MM.1S (cell line): ENCODE measurements at regions not wholly inside any gene's neighbourhood (a gene's known extent, or its start where the extent isn't known, plus 50 kb on each side); places are given as distances from the start of the nearest gene placed in this dataset.

Experiments
- EZH2 ChIP-seq: fragments of 300-600 bp; sonication (generic); optimal IDR thresholded peaks from 2 replicates; pipeline ENCODE3; 2017; ENCODE audit warnings: low read depth, mild to moderate bottlenecking, antibody characterized with exemption, low read length, mixed read lengths
- TF ChIP-seq, protein P1 (sequence below): fragments of 300-600 bp; sonication (generic); IDR thresholded peaks from 2 replicates; pipeline ENCODE4 v1.5.1; 2016; ENCODE audit warnings: antibody characterized with exemption, low read length, mixed read lengths

DNA sequence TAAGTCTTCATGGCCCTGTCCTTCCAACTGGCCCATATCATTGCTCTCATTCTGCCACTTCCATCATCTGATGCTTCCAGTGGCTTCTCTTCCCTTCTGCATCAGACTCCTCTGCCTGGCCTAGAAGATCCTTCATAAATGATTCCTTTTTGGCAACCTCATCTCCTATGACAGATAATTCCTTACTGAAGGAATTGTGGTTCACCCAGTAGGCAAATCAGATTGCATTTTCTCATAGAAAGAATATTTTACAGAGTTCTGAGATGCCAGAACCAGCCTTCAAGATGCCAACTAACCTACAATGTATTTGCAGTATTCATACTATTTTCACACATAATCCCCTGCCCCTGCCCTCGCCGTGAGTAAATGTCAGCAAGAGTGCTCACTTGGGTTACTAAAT is 423.0 kb upstream of the TGFBR2 start:
- TF ChIP-seq, protein P1, sequence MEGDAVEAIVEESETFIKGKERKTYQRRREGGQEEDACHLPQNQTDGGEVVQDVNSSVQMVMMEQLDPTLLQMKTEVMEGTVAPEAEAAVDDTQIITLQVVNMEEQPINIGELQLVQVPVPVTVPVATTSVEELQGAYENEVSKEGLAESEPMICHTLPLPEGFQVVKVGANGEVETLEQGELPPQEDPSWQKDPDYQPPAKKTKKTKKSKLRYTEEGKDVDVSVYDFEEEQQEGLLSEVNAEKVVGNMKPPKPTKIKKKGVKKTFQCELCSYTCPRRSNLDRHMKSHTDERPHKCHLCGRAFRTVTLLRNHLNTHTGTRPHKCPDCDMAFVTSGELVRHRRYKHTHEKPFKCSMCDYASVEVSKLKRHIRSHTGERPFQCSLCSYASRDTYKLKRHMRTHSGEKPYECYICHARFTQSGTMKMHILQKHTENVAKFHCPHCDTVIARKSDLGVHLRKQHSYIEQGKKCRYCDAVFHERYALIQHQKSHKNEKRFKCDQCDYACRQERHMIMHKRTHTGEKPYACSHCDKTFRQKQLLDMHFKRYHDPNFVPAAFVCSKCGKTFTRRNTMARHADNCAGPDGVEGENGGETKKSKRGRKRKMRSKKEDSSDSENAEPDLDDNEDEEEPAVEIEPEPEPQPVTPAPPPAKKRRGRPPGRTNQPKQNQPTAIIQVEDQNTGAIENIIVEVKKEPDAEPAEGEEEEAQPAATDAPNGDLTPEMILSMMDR: no peak
- no peak for TF ChIP-seq EZH2
